GM23248 (cell line): ENCODE measurements at regions not wholly inside any gene's neighbourhood (a gene's known extent, or its start where the extent isn't known, plus 50 kb on each side); places are given as distances from the start of the nearest gene placed in this dataset.

ENCODE experiments used
- DNase-seq: peaks from one replicate; pipeline ENCODE4 v3.0.0-alpha.2; 2015
- H2AFZ ChIP-seq: fragments of 200-600 bp; sonication (generic); 2 replicates; pipeline ENCODE4 v1.6.1; 2016; ENCODE audit warnings: antibody characterized with exemption
- H3F3A ChIP-seq: fragments of 200-600 bp; sonication (generic); 2 replicates; pipeline ENCODE4 v1.6.1; 2016; ENCODE audit warnings: mild to moderate bottlenecking, antibody characterized with exemption, mixed run types; ENCODE audit not compliant: insufficient read depth
- H3K27ac ChIP-seq: fragments of 200-600 bp; sonication (generic); 2 replicates; pipeline ENCODE4 v1.5.1; 2016; ENCODE audit warnings: mild to moderate bottlenecking
- H3K27me3 ChIP-seq: fragments of 200-600 bp; sonication (generic); replicated peaks from 2 replicates; pipeline ENCODE4 v1.6.1; 2016; ENCODE audit warnings: mild to moderate bottlenecking; ENCODE audit not compliant: insufficient read depth
- H3K36me3 ChIP-seq: fragments of 200-600 bp; sonication (generic); 2 replicates; pipeline ENCODE4 v1.6.1; 2016; ENCODE audit warnings: low read depth, mild to moderate bottlenecking
- H3K4me1 ChIP-seq: fragments of 200-600 bp; sonication (generic); 2 replicates; pipeline ENCODE4 v1.6.1; 2016; ENCODE audit warnings: mild to moderate bottlenecking; ENCODE audit not compliant: insufficient read depth
- H3K4me2 ChIP-seq: fragments of 200-600 bp; sonication (generic); one replicate; pipeline ENCODE4 v1.6.1; 2016; ENCODE audit warnings: mild to moderate bottlenecking; ENCODE audit not compliant: unreplicated experiment
- H3K4me3 ChIP-seq: fragments of 200-600 bp; sonication (generic); 2 replicates; pipeline ENCODE4 v1.5.1; 2016; ENCODE audit warnings: mild to moderate bottlenecking
- H3K79me2 ChIP-seq: fragments of 200-600 bp; sonication (generic); 2 replicates; pipeline ENCODE4 v1.6.1; 2016; ENCODE audit warnings: mild to moderate bottlenecking; ENCODE audit not compliant: insufficient read depth
- H3K9ac ChIP-seq: fragments of 200-600 bp; sonication (generic); 2 replicates; pipeline ENCODE4 v1.6.1; 2016; ENCODE audit warnings: mild to moderate bottlenecking
- H3K9me2 ChIP-seq: fragments of 200-600 bp; sonication (generic); 2 replicates; pipeline ENCODE4 v1.6.1; 2016; ENCODE audit warnings: mixed run types, mild to moderate bottlenecking, moderate library complexity; ENCODE audit not compliant: insufficient read depth
- H3K9me3 ChIP-seq: fragments of 200-600 bp; sonication (generic); one replicate; pipeline ENCODE4 v1.6.1; 2017; ENCODE audit warnings: low read depth
- H4K20me1 ChIP-seq: fragments of 200-600 bp; sonication (generic); 2 replicates; pipeline ENCODE4 v1.6.0; 2016; ENCODE audit not compliant: insufficient read depth
- EZH2 ChIP-seq: fragments of 200-600 bp; sonication (generic); IDR thresholded peaks from 2 replicates; pipeline ENCODE4 v1.6.1; 2018; ENCODE audit warnings: antibody characterized with exemption, mild to moderate bottlenecking; ENCODE audit not compliant: insufficient read depth, poor library complexity, severe bottlenecking
- EZH2phosphoT487 ChIP-seq: fragments of 200-600 bp; sonication (generic); IDR thresholded peaks from 2 replicates; pipeline ENCODE4 v1.6.1; 2018; ENCODE audit warnings: antibody characterized with exemption, moderate library complexity, mild to moderate bottlenecking, low read depth; ENCODE audit not compliant: insufficient read depth
- WGBS, 2 experiments: methylation state at CpG; one replicate each; pipeline ENCODE4 v1.1.6; 2015 to 2017; ENCODE audit warnings: low lambda C conversion rate in 2 of 2, low coverage in 1 of 2; ENCODE audit errors: missing lambda C conversion rate in 2 of 2; 5-methylcytosine and 5-hydroxymethylcytosine counted together
- in situ Hi-C: fragments of 300-500 bp; cut with MboI; formaldehyde crosslinking; loops from 2 replicates; pipeline ENCODE4 v1.15.0; 2020

- H3K4me3 ChIP-seq = no peak overlapping the region
- H3K4me2 ChIP-seq = no peak overlapping the region
- H3K36me3 ChIP-seq = no peaks in the 10 kb centered on the region
- in situ Hi-C loops = no loop called here
- no peaks in the 10 kb centered on the region for H3K9me3 ChIP-seq
- TF ChIP-seq EZH2 (no peak), EZH2phosphoT487 (no peak)
- H2AFZ ChIP-seq = no peak overlapping the region
- H4K20me1 ChIP-seq = no peaks in the 10 kb centered on the region
- H3K9me2 ChIP-seq = no peaks in the 10 kb centered on the region
- H3K4me1 ChIP-seq = no peaks in the 10 kb centered on the region
- H3K79me2 ChIP-seq = no peaks in the 10 kb centered on the region
- no peak overlapping the region for H3K9ac ChIP-seq
- no peaks in the 10 kb centered on the region for H3K27me3 ChIP-seq
- DNase-seq = no peak
- H3K27ac ChIP-seq = no peak overlapping the region
- WGBS, 2 experiments = 0 to 5% methylated on average over 1 of the region's 1 CpG
- H3F3A ChIP-seq = no peaks in the 10 kb centered on the region
These were observed 51.5 kb upstream of the GRM3 start for GRCh38 chr7:86592185-86592584.

- Histone ChIP-seq H4K20me1 (no peaks in the 10 kb centered on the region), H3K4me1 (no peaks in the 10 kb centered on the region), H3K79me2 (no peaks in the 10 kb centered on the region), H2AFZ (no peak overlapping the region), H3F3A (no peaks in the 10 kb centered on the region), H3K27me3 (no peaks in the 10 kb centered on the region), H3K4me3 (no peak overlapping the region), H3K9me2 (no peaks in the 10 kb centered on the region), H3K9ac (no peak overlapping the region), H3K4me2 (no peak overlapping the region), H3K27ac (no peak overlapping the region), H3K9me3 (no peaks in the 10 kb centered on the region), H3K36me3 (no peaks in the 10 kb centered on the region)
- in situ Hi-C loops = no loop called here
- 68 to 69% methylated on average over 9 of the region's 9 CpGs for WGBS, 2 experiments
- DNase-seq = no peak
- TF ChIP-seq EZH2 (no peak), EZH2phosphoT487 (no peak)
These were observed 69.7 kb upstream of the GRM3 start for GRCh38 chr7:86574006-86574405.

GRCh38 chr7:86558680-86559501 lies 84.8 kb upstream of the GRM3 start:
- Histone ChIP-seq H4K20me1 (no peaks in the 10 kb centered on the region), H3K9me3 (no peaks in the 10 kb centered on the region), H2AFZ (no peak overlapping the region), H3K4me2 (no peak overlapping the region), H3K9me2 (no peaks in the 10 kb centered on the region), H3K9ac (no peak overlapping the region), H3K4me3 (no peak overlapping the region), H3K27ac (no peak overlapping the region), H3K79me2 (no peaks in the 10 kb centered on the region), H3K27me3 (no peaks in the 10 kb centered on the region), H3K4me1 (no peaks in the 10 kb centered on the region), H3K36me3 (no peaks in the 10 kb centered on the region), H3F3A (no peaks in the 10 kb centered on the region)
- 14 to 15% methylated on average over 8 of the region's 8 CpGs for WGBS, 2 experiments
- DNase-seq = no peak
- in situ Hi-C loops = no loop called here
- no peak for TF ChIP-seq EZH2phosphoT487
- no peak for TF ChIP-seq EZH2

- Histone ChIP-seq H3K9me2 (no peaks in the 10 kb centered on the region), H3K36me3 (no peaks in the 10 kb centered on the region), H4K20me1 (no peaks in the 10 kb centered on the region), H3K9ac (no peak overlapping the region), H3K79me2 (no peaks in the 10 kb centered on the region), H2AFZ (no peak overlapping the region), H3K4me3 (no peak overlapping the region), H3K27me3 (no peaks in the 10 kb centered on the region), H3K9me3 (no peaks in the 10 kb centered on the region), H3K4me1 (no peaks in the 10 kb centered on the region), H3K4me2 (no peak overlapping the region), H3F3A (no peaks in the 10 kb centered on the region), H3K27ac (no peak overlapping the region)
- TF ChIP-seq EZH2 (no peak), EZH2phosphoT487 (no peak)
- in situ Hi-C loops = no loop called here
- DNase-seq = no peak
- WGBS, 2 experiments = 27 to 32% methylated on average over 5 of the region's 5 CpGs
These were observed 109.1 kb upstream of the GRM3 start for GRCh38 chr7:86534641-86535040.

- H3K4me3 ChIP-seq = no peak overlapping the region
- no peak overlapping the region for H2AFZ ChIP-seq
- H3K79me2 ChIP-seq = no peaks in the 10 kb centered on the region
- no peaks in the 10 kb centered on the region for H4K20me1 ChIP-seq
- no peaks in the 10 kb centered on the region for H3K9me3 ChIP-seq
- in situ Hi-C loops = no loop called here
- TF ChIP-seq EZH2phosphoT487 (no peak), EZH2 (no peak)
- H3K36me3 ChIP-seq = no peaks in the 10 kb centered on the region
- no peaks in the 10 kb centered on the region for H3K9me2 ChIP-seq
- no peaks in the 10 kb centered on the region for H3K27me3 ChIP-seq
- WGBS, 2 experiments = 5 to 9% methylated on average over 1 of the region's 1 CpG
- no peak for DNase-seq
- H3K4me1 ChIP-seq = no peaks in the 10 kb centered on the region
- H3K9ac ChIP-seq = no peak overlapping the region
- H3K4me2 ChIP-seq = no peak overlapping the region
- no peak overlapping the region for H3K27ac ChIP-seq
- no peaks in the 10 kb centered on the region for H3F3A ChIP-seq
These were observed 139.5 kb upstream of the GRM3 start for GRCh38 chr7:86504229-86504628.
